DND-41 (cell line): ENCODE measurements at regions not wholly inside any gene's neighbourhood (a gene's known extent, or its start where the extent isn't known, plus 50 kb on each side); places are given as distances from the start of the nearest gene placed in this dataset.

ENCODE experiments used
- CTCF ChIP-seq: IDR thresholded peaks from 2 replicates; pipeline ENCODE4 v1.5.1; 2012; ENCODE audit warnings: borderline replicate concordance, low read length, moderate library complexity, mild to moderate bottlenecking; ENCODE audit not compliant: poor library complexity, severe bottlenecking; ENCODE audit errors: extremely low read depth
- EZH2 ChIP-seq: IDR thresholded peaks from 3 replicates; pipeline ENCODE4 v1.6.1; 2012; ENCODE audit warnings: borderline replicate concordance, low read depth, mild to moderate bottlenecking, moderate library complexity, low read length, inconsistent platforms; ENCODE audit not compliant: severe bottlenecking

GRCh38 chr15:31476236-31476810 lies 149.7 kb downstream of the KLF13 start:
- no peak for TF ChIP-seq EZH2
- TF ChIP-seq CTCF: no peak
